ENCODE measurements at regions not wholly inside any gene's neighbourhood (a gene's known extent, or its start where the extent isn't known, plus 50 kb on each side); places are given as distances from the start of the nearest gene placed in this dataset.
"Not testable (repeated sequence)": the region's sequence is repeated elsewhere in the genome, so short reads cannot be mapped to it uniquely, and the experiment has no call there.

- DNase-seq, result no peak
Measured at GRCh38 chr17:77606146-77606864, 352.2 kb upstream of the TNRC6C start.

- DNase-seq, result no peak
Measured at GRCh38 chr17:77606865-77607210, 351.7 kb upstream of the TNRC6C start.

GRCh38 chr17:77607606-77608005, 350.9 kb upstream of the TNRC6C start:
- no peak for DNase-seq

- DNase-seq, result no peak
Measured at GRCh38 chr17:77608431-77608830, 350.1 kb upstream of the TNRC6C start.

GRCh38 chr17:77609553-77610517, 348.7 kb upstream of the TNRC6C start:
- DNase-seq, result no peak

- DNase-seq, result no peak
Measured at GRCh38 chr17:77610518-77610893, 348.0 kb upstream of the TNRC6C start.

GRCh38 chr17:77610972-77611521, 347.5 kb upstream of the TNRC6C start:
- no peak for DNase-seq

- no peak for DNase-seq
Measured at GRCh38 chr17:77611791-77612502, 346.6 kb upstream of the TNRC6C start.

GRCh38 chr17:77613218-77613617, 345.3 kb upstream of the TNRC6C start:
- DNase-seq, result no peak

- DNase-seq, result no peak
Measured at GRCh38 chr17:77613627-77614026, 344.9 kb upstream of the TNRC6C start.

- no peak for DNase-seq
Measured at GRCh38 chr17:77615703-77616253, 342.7 kb upstream of the TNRC6C start.

GRCh38 chr17:77616254-77616731, 342.2 kb upstream of the TNRC6C start:
- no peak for DNase-seq

GRCh38 chr17:77617516-77617915, 341.0 kb upstream of the TNRC6C start:
- no peak for DNase-seq

GRCh38 chr17:77618173-77618572, 340.3 kb upstream of the TNRC6C start:
- DNase-seq, result no peak

GRCh38 chr17:77618731-77619130, 339.8 kb upstream of the TNRC6C start:
- DNase-seq, result no peak

GRCh38 chr17:77619326-77619725, 339.2 kb upstream of the TNRC6C start:
- no peak for DNase-seq

GRCh38 chr17:77619851-77620250, 338.7 kb upstream of the TNRC6C start:
- no peak for DNase-seq

- no peak for DNase-seq
Measured at GRCh38 chr17:77620282-77620681, 338.2 kb upstream of the TNRC6C start.

GRCh38 chr17:77622084-77622483, 336.4 kb upstream of the TNRC6C start:
- DNase-seq, result not testable (repeated sequence)

- DNase-seq, result no peak
Measured at GRCh38 chr17:77622647-77623046, 335.9 kb upstream of the TNRC6C start.

GRCh38 chr17:77623321-77623720, 335.2 kb upstream of the TNRC6C start:
- not testable (repeated sequence) for DNase-seq

GRCh38 chr17:77628035-77628434, 330.5 kb upstream of the TNRC6C start:
- no peak for DNase-seq

Data from occipital lobe (tissue), 1 donor.